ENCODE measurements at regions not wholly inside any gene's neighbourhood (a gene's known extent, or its start where the extent isn't known, plus 50 kb on each side); places are given as distances from the start of the nearest gene placed in this dataset.
"Not testable (repeated sequence)": the region's sequence is repeated elsewhere in the genome, so short reads cannot be mapped to it uniquely, and the experiment has no call there.

DNA sequence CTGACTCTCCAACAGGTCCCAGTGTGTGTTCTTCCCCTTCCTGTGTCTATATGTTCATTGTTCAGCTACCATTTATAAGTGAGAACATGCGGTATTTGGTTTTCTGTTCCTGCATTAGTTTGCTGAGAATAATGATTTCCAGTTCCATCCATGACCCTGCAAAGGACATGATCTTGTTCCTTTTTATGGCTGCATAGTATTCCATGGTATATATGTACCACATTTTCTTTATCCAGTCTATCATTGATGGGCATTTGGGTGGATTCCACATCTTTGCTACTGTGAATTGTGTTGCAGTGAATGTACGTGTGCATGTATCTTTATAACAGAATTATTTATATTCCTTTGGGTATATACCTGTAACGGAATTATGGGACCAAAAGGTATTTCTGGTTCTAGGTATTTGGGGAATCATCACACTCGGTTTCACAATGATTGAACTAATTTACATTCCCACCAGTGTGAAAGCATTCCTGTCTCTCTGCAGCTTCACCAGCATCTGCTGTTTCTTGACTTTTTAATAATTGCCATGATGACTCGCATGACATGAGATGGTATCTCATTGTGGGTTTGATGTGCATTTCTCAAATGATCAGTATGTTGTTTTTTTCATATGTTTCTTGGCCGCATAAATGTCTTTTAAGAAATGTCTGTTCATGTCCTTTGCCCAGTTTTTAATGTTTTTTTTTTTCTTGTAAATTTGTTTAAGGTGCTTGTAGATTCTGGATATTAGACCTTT lies 60.2 kb downstream of the LSMEM1 start:
- Histone ChIP-seq H3K36me3 (ENCODE audit: low read depth) (no peaks in the 10 kb centered on the region), H3K9me3 (no peaks in the 10 kb centered on the region), H3K4me1 (ENCODE audit: low read depth) (no peaks in the 10 kb centered on the region), H3K4me3 (no peak overlapping the region)
- DNase-seq: no peak
- ATAC-seq: no peak
- TF ChIP-seq, protein P1, sequence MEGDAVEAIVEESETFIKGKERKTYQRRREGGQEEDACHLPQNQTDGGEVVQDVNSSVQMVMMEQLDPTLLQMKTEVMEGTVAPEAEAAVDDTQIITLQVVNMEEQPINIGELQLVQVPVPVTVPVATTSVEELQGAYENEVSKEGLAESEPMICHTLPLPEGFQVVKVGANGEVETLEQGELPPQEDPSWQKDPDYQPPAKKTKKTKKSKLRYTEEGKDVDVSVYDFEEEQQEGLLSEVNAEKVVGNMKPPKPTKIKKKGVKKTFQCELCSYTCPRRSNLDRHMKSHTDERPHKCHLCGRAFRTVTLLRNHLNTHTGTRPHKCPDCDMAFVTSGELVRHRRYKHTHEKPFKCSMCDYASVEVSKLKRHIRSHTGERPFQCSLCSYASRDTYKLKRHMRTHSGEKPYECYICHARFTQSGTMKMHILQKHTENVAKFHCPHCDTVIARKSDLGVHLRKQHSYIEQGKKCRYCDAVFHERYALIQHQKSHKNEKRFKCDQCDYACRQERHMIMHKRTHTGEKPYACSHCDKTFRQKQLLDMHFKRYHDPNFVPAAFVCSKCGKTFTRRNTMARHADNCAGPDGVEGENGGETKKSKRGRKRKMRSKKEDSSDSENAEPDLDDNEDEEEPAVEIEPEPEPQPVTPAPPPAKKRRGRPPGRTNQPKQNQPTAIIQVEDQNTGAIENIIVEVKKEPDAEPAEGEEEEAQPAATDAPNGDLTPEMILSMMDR (IDR thresholded peaks at IDR 0.05): no peak
- intact Hi-C loops (cut with DNase I, micrococcal nuclease): no loop called here

DNA sequence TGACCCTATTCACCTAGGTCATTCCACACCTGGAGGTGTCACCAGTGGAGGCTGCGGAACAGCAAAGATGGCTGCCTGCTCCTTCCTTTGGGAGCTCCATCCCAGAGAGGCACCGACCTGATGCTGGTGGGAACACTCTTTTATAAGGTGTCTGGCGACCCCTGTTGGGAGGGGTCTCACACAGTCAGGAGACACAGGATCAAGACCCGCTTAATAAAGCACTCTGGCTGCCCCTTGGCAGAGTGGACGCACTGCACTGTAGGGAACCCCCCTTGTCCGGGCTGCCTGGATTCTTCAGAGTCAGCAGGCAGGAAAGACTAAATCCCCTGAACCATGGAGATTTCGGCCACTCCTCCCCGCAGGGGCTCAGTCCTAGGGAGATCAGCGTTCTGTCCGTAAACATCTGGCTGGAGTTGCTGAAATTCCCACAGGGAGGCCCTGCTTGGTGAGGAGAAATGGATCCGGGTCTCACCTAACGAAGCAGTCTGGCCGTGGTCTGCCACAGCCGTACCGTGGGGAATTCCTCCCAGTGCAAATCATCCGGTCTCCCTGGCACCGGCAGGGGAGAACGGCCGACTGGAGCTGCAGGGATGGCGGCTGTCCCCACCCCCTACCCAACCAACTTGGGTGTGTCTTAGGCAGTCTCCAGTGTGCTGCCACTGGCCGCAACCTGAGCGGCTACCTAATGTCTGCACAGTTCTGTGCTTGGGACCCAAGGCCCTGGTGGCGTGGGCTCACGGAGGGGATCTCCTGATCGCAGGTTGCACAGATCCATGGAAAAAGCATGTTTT lies 66.1 kb downstream of the LSMEM1 start:
- no peak overlapping the region for H3K4me3 ChIP-seq
- TF ChIP-seq, protein P1 (IDR thresholded peaks at IDR 0.05): no peak
- intact Hi-C loops (cut with DNase I, micrococcal nuclease): no loop called here
- H3K4me1 ChIP-seq (ENCODE audit: low read depth): no peaks in the 10 kb centered on the region
- H3K9me3 ChIP-seq: no peaks in the 10 kb centered on the region
- no peak for DNase-seq
- no peaks in the 10 kb centered on the region for H3K36me3 ChIP-seq (ENCODE audit: low read depth)
- no peak for ATAC-seq

DNA sequence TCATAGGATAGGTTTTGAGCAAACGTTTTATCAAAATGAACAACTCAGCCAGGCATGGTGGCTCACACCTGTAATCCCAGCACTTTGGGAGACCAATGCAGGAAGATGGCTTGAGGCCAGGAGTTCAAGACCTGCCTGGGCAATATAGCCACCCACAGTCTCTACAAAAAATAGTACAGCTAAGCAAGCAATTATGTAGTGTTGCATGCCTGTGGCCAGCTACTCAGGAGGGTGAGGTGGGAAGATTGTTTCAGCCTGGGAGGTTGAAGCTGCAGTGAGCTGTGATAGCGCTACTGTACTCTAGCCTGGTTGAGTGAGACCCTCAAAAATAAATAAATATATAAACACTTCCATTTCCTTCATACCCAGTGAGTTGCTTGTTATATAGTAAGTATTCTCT lies 67.1 kb downstream of the LSMEM1 start:
- H3K36me3 ChIP-seq (ENCODE audit: low read depth): no peaks in the 10 kb centered on the region
- ATAC-seq: no peak
- DNase-seq: no peak
- H3K9me3 ChIP-seq: no peaks in the 10 kb centered on the region
- TF ChIP-seq, protein P1 (IDR thresholded peaks at IDR 0.05): no peak
- intact Hi-C loops (cut with DNase I, micrococcal nuclease): no loop called here
- no peaks in the 10 kb centered on the region for H3K4me1 ChIP-seq (ENCODE audit: low read depth)
- H3K4me3 ChIP-seq: no peak overlapping the region

DNA sequence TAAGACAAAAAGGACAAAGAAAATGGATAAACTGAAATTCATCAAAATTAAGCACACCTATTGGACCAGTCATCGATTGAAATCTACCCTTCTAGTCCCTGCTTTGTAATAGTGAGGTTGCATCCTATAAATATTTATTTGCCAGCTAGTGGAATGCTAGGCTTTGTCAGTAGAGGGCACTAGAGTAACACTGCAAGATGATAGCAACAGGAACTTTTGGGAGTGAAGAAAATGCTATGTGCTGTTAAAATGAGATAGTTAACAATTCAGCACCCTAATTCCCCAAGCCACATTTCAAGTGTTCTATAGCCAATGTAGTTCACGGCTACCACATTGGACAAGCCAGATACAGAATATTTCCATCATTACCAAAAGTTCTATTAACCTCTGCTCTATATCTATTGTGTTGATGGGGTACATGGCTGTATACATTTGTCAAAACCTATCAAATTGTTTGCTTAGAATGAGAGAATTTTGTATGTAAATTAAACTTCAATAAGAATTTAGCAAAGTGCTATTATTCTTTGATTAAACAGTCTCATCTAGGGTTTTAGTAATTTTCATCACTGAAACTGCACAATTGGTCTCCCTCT lies 69.8 kb downstream of the LSMEM1 start:
- TF ChIP-seq, protein P1 (IDR thresholded peaks at IDR 0.05): peak; percentile 65
- H3K4me3 ChIP-seq: no peak overlapping the region
- H3K4me1 ChIP-seq (ENCODE audit: low read depth): no peaks in the 10 kb centered on the region
- ATAC-seq: peak; percentile 87
- no peaks in the 10 kb centered on the region for H3K9me3 ChIP-seq
- intact Hi-C loops (cut with DNase I, micrococcal nuclease): loop anchor here (5.0 to 10.0 kb wide), 2 partner anchors 872 to 874 kb away; no protein-coding TSS in a partner anchor
- DNase-seq: peak in 1 of 3 donors; percentile 73
- no peaks in the 10 kb centered on the region for H3K36me3 ChIP-seq (ENCODE audit: low read depth)

DNA sequence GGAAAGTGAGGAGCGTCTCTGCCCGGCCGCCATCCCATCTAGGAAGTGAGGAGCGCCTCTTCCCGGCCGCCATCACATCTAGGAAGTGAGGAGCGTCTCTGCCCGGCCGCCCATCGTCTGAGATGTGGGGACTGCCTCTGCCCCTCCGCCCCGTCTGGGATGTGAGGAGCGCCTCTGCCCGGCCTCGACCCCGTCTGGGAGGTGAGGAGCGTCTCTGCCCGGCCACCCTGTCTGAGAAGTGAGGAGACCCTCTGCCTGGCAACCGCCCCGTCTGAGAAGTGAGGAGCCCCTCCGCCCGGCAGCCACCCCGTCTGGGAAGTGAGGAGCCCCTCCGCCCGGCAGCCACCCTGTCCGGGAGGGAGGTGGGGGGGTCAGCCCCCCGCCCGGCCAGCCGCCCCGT lies 70.7 kb downstream of the LSMEM1 start:
- intact Hi-C loops (cut with DNase I, micrococcal nuclease): loop anchor here (5.0 to 10.0 kb wide), 2 partner anchors 871 to 873 kb away; no protein-coding TSS in a partner anchor
- H3K4me3 ChIP-seq; DNase-seq; H3K4me1 ChIP-seq (ENCODE audit: low read depth); ATAC-seq; H3K9me3 ChIP-seq; H3K36me3 ChIP-seq (ENCODE audit: low read depth): not testable (repeated sequence)

DNA sequence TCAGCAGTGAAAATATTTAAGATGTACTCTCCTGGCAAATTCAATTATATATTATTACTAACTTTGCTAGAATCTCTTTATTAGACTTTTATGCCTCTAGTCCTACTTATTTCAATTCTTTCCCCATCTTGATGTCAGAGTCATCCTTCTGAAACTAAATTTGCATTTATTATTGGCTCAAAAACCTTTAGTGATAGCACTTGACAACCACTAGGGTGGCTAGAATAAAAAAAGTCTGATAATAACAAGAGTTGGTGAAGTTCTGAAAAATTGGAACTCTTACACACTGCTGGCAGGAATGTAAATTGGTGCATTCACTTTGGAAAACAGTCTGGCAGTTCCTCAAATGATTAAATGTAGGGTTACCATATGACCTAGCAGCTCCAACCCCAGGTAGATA lies 73.8 kb downstream of the LSMEM1 start:
- intact Hi-C loops (cut with DNase I, micrococcal nuclease): loop anchor here (5.0 to 10.0 kb wide), 2 partner anchors 868 to 870 kb away; no protein-coding TSS in a partner anchor

More for the DNA sequence above, 73.8 kb downstream of the LSMEM1 start:
- no peak overlapping the region for H3K4me3 ChIP-seq
- DNase-seq (no peak), ATAC-seq (no peak)
- H3K9me3 ChIP-seq: no peaks in the 10 kb centered on the region
- no peaks in the 10 kb centered on the region for H3K36me3 ChIP-seq (ENCODE audit: low read depth)
- TF ChIP-seq, protein P1 (IDR thresholded peaks at IDR 0.05): no peak
- H3K4me1 ChIP-seq (ENCODE audit: low read depth): peaks cover 4% of the 10 kb centered on the region

Measured in mucosa of descending colon (tissue), 3 donors.